NCI-H2107 treated with DMSO at 0.1 percent for 48 hours (cell line): ENCODE measurements at regions not wholly inside any gene's neighbourhood (a gene's known extent, or its start where the extent isn't known, plus 50 kb on each side); places are given as distances from the start of the nearest gene placed in this dataset.
"Not testable (repeated sequence)": the region's sequence is repeated elsewhere in the genome, so short reads cannot be mapped to it uniquely, and the experiment has no call there.

ENCODE experiments used
- DNase-seq: peaks from one replicate; lab custom pipeline; 2025; ENCODE audit not compliant: unreplicated experiment; lab: John Stamatoyannopoulos, UW

DNA sequence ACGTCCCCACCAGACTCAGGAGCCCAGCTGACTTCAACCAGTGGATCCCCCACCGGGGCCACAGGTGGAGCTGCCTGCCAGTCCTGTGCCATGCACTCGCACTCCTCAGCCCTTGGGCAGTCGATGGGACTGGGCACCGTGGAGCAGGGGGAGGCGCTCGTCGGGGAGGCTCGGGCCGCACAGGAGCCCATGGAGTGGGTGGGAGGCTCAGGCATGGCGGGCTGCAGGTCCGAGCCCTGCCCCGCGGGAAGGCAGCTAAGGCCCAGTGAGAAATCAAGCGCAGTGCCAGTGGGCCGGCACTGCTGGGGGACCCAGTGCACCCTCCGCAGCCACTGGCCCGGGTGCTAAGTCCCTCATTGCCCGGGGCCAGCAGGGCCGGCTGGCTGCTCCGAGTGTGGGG is 52.3 kb upstream of the LRRC30 start:
- DNase-seq, result not testable (repeated sequence)

DNA sequence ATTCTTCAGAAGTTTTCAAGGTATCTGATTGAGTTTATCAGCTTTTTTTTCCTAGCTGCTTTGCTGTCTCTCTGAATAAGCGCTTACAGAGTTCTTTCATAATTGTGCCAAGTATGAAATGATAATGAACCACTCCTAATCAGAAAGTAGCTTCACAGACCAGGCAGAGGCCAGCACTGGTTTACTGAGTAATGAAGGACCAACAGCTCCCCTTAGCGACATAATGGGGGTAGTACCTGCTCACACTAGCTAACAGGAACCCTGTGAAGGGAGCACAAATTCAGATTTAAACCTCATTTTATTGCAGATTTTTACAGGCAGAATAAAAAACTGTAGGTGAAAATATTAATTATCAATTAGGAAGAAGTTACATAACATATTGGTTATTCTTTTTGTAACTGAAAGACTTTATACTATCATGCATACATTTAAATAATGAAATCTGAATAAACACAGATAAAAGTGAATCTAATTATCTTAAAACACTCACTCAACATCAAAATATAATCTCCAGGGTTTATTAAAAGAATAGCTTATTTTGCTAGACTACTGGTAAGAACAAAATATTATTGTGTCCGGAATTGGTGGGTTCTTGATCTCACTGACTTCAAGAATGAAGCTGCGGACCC is 53.7 kb upstream of the LRRC30 start:
- peak; percentile 11 for DNase-seq

DNA sequence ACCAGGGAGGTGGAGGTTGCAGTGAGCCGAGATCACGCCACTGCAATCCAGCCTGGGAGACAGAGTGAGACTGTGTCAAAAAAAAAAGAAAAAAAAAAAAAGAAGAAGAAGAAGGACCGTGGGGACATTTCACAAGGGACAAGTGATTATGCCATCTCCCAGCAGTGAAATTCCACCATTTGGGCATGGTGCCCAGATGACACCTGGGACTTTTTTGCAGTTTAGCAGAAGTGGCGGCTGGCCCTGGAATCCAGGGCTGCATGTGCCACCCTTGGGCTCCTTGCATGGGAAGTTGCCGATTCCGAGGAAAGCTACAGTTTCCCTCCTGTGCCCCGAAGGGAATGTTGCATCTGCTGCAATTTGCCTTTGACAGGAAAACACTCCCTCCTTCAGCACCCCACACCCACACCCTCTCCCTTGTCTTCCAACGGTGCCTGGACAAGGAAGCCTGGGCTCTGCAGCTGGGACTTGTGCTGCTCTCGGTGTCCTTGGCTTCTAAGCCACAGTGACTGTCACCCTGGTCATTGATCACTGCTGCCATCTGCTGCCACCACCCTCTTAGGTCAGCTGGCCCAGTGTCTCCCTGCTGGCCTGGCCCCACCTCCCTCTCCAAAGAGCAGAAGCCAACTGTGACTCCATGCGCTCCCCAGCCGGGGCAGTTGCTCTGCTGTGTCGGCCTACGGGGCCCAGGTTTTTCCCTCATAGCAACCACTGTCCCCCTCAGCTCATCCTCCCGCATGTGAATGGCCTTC is 56.4 kb upstream of the LRRC30 start:
- no peak for DNase-seq

DNA sequence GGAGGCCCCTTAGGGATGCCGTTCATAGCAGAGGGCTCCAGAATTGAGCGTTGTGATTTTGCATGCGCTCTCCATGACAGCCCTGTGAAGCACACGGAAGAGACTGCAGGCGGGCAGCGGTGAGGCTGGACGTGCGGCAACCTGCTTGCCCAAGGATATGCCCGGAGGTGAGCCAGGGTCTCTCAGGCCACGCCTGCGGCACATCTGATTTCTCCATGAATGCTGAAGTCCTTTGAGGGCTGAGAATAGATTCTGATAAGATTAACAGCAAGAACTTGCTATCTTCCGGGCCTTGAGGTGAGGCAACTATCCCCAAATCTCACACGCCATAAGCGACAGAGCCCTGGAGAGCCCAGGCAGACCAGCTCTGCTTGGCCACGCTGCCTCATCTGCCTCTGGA is 55.6 kb upstream of the LAMA1 start:
- no peak for DNase-seq

DNA sequence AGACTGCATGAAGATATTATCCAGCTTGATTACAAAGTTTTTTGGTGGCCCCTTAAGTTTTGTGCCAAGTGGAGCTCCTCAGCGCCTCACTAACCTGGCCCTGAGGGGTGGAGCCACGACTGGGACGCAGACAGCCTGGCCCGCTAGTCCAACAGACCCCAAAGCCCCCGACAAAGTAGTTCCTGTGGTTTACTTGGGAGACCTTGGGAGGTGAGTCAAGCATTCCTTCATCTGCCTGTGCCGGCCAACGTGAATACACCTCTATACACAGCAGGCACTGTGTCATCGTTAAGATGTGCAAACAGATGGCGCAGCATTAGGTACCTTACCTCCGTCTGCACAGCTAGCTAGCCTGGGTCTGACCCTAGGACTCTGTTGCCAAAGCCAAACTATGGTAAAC is 55.0 kb upstream of the LAMA1 start:
- no peak for DNase-seq

DNA sequence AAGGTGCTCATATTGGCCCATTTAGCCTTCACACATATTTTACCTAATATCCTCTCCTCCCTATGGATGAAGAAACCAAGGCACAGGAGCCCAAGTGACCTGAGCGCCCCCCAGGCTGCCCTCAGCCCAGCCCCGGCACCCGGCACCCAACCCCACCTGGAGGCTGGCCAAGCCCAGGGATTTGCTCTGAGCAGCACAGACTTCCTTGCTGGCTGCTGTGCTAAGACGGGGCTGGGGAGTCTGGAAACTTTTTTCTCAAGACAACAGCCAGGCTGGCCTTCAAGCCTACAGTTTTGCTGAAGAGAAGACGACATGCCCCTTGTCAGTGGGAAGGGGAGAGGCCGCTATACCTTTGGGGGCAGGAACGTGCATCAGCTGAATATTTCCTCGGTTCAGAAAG is 52.7 kb upstream of the LAMA1 start:
- no peak for DNase-seq

DNA sequence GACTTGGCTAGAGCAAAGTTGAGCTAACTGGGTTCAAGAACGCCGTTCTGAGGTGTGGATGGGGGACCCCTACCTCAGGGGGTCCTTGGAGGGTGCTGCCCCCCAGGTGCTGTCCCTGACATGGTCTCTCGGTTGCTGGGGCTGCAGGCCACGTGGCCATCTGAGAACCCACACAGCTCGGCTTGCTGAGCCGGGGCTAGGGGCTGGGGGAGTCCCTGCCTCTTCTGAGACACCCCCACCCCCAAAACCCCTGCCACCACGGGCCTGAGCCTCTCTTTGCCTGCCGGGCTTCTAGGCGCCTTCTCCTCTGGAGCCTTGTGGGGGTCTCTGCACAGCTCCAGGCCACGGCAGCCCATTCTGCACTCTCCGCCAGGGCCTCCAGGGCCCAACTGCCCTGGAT is 52.0 kb upstream of the LAMA1 start:
- no peak for DNase-seq

DNA sequence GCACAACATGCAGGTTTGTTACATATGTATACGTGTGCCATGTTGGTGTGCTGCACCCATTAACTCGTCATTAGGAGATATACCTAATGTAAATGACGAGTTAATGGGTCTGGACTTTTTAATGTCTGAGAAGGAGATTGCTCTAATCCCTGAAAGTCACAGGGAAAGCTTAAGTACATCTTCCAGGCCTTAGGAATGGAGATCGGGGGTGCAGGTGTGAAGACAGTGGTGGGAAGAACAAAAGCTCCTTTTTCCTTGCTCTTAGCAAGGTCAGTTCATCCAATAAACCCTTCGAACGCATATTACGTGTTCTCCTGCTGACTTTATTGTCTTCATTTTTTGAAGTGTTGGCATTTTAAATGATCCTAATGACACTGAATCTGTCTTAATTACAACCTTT is 50.8 kb upstream of the LAMA1 start:
- no peak for DNase-seq
